ENCODE measurements at regions not wholly inside any gene's neighbourhood (a gene's known extent, or its start where the extent isn't known, plus 50 kb on each side); places are given as distances from the start of the nearest gene placed in this dataset.

DNA sequence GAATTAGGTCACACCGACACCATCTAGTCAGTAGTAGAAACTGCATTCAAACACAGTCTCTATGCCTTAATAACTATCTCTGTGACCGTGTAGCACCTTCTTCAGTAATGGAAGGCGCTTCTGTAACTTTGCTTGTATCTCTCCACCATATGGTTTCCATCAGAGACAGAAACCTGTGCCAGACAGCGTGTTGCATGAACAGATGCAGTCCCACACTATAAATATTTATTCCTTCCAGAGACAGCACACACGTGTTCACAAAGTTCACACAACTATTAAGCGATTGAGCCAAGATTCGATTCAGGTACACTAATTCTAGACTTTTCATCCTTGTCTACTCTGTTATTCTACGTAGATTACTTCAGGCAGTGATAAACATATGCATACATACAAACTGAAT, 873.9 kb upstream of the MBL2 start:
- Histone ChIP-seq H2BK15ac (ENCODE audit: low read depth, low read length) (no peak overlapping the region), H3K79me1 (ENCODE audit: insufficient read depth, low read depth, low read length, poor library complexity, severe bottlenecking) (no peaks in the 10 kb centered on the region), H2BK5ac (ENCODE audit: insufficient read length, low read length) (no peak overlapping the region), H3K4ac (ENCODE audit: low read depth, low read length) (no peak overlapping the region), H3K23ac (ENCODE audit: insufficient read length, low read depth, low read length) (no peak overlapping the region), H2BK20ac (ENCODE audit: low read depth, low read length, poor library complexity, severe bottlenecking) (no peak overlapping the region), H3K18ac (ENCODE audit: insufficient read length, low read depth, low read length) (no peak overlapping the region), H4K8ac (replicated peaks; ENCODE audit: insufficient read length, low read depth, low read length) (no peak overlapping the region), H3T11ph (ENCODE audit: low read length) (no peak overlapping the region), H3K4me1 (ENCODE audit: insufficient read depth, low read length) (no peaks in the 10 kb centered on the region), H2BK12ac (ENCODE audit: insufficient read length, low read depth, low read length) (no peak overlapping the region), H4K91ac (ENCODE audit: insufficient read length, low read depth, low read length) (no peak overlapping the region), H2BK120ac (ENCODE audit: low read depth, low read length, poor library complexity, severe bottlenecking) (no peak overlapping the region), H3K27me3 (ENCODE audit: insufficient read depth, low read length) (no peaks in the 10 kb centered on the region), H3K9me3 (ENCODE audit: control insufficient read depth, low read depth, low read length) (no peaks in the 10 kb centered on the region), H4K5ac (ENCODE audit: insufficient read length, low read depth, low read length) (no peak overlapping the region), H2AK5ac (ENCODE audit: insufficient read length, low read length) (no peak overlapping the region), H3K9ac (ENCODE audit: extremely low read depth, insufficient read length, low read length) (no peak overlapping the region), H4K20me1 (ENCODE audit: control insufficient read depth, insufficient read depth, insufficient read length) (no peaks in the 10 kb centered on the region), H3K27ac (ENCODE audit: insufficient read length, low read depth, low read length) (no peak overlapping the region), H3K56ac (ENCODE audit: insufficient read length, low read depth, low read length) (no peak overlapping the region), H3K23me2 (ENCODE audit: insufficient read length, low read depth, low read length, poor library complexity, severe bottlenecking) (no peaks in the 10 kb centered on the region), H3K14ac (ENCODE audit: insufficient read depth, low read length) (no peak overlapping the region), H3K4me2 (ENCODE audit: insufficient read depth, insufficient read length, low read length) (no peak overlapping the region), H3K79me2 (ENCODE audit: insufficient read depth, low read length) (no peaks in the 10 kb centered on the region), H2AFZ (ENCODE audit: low read length) (no peak overlapping the region)
- Mint-ChIP-seq H3K4me3 (no peak overlapping the region), H3K4me1 (no peaks in the 10 kb centered on the region; a peak in 1 of 4 replicates), H3K9me3 (no peaks in the 10 kb centered on the region), H3K27me3 (ENCODE audit: low read depth) (no peaks in the 10 kb centered on the region), H3K36me3 (ENCODE audit: insufficient read depth in 1 of 3, low read depth in 3 of 3) (no peaks in the 10 kb centered on the region), H3K27ac (no peak overlapping the region)
- WGBS (ENCODE audit: extremely low coverage, insufficient read length, low lambda C conversion rate) = no CpG with 5 or more reads among the region's 8 CpGs
- TF ChIP-seq, protein P1, sequence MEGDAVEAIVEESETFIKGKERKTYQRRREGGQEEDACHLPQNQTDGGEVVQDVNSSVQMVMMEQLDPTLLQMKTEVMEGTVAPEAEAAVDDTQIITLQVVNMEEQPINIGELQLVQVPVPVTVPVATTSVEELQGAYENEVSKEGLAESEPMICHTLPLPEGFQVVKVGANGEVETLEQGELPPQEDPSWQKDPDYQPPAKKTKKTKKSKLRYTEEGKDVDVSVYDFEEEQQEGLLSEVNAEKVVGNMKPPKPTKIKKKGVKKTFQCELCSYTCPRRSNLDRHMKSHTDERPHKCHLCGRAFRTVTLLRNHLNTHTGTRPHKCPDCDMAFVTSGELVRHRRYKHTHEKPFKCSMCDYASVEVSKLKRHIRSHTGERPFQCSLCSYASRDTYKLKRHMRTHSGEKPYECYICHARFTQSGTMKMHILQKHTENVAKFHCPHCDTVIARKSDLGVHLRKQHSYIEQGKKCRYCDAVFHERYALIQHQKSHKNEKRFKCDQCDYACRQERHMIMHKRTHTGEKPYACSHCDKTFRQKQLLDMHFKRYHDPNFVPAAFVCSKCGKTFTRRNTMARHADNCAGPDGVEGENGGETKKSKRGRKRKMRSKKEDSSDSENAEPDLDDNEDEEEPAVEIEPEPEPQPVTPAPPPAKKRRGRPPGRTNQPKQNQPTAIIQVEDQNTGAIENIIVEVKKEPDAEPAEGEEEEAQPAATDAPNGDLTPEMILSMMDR (conservative IDR thresholded peaks at IDR 0.05) = no peak
- no peak for DNase-seq
